Body of pancreas (tissue), 4 donors: ENCODE measurements at regions not wholly inside any gene's neighbourhood (a gene's known extent, or its start where the extent isn't known, plus 50 kb on each side); places are given as distances from the start of the nearest gene placed in this dataset.

Experiments used
- POLR2A ChIP-seq, 3 donors: fragments of 450-650 bp; IDR thresholded peaks; one replicate each; pipeline ENCODE4 v1.6.1; 2016; ENCODE audit warnings: antibody characterized with exemption in 3 of 3, mild to moderate bottlenecking in 2 of 3
- TF ChIP-seq, protein P1 (sequence below), 7 experiments: fragments of 450-650 bp in 4 of 7; fragments of 200-600 bp in 3 of 7; sonication (generic) in 3 of 7; IDR thresholded peaks; one replicate each; pipeline ENCODE4 v1.5.1; 2016 to 2019; ENCODE audit warnings: antibody characterized with exemption in 7 of 7

DNA sequence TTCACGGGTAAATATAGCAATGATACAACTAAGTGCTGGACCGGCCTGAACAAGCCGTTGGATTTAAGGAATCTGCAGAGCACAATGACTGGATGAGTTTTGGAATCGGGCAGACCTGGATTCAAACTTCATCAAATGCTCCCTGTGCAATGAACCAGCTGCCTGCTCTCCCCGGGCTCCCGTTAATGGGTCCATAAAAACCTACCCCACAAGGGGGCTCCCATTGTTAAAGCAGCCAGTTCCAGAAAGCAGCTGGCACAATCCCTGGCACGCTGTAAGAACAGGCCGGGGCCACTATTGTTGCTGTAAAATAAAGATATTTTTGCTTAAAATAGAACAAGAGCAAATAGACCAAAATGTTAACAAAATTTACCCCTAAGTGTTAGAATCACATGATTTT lies 131.9 kb downstream of the C16orf95 start:
- no peak for TF ChIP-seq POLR2A (IDR thresholded peaks at IDR 0.05)
- TF ChIP-seq, protein P1, sequence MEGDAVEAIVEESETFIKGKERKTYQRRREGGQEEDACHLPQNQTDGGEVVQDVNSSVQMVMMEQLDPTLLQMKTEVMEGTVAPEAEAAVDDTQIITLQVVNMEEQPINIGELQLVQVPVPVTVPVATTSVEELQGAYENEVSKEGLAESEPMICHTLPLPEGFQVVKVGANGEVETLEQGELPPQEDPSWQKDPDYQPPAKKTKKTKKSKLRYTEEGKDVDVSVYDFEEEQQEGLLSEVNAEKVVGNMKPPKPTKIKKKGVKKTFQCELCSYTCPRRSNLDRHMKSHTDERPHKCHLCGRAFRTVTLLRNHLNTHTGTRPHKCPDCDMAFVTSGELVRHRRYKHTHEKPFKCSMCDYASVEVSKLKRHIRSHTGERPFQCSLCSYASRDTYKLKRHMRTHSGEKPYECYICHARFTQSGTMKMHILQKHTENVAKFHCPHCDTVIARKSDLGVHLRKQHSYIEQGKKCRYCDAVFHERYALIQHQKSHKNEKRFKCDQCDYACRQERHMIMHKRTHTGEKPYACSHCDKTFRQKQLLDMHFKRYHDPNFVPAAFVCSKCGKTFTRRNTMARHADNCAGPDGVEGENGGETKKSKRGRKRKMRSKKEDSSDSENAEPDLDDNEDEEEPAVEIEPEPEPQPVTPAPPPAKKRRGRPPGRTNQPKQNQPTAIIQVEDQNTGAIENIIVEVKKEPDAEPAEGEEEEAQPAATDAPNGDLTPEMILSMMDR (IDR thresholded peaks at IDR 0.05): no peak
